Neural progenitor cell (in vitro differentiated cells): ENCODE measurements at regions not wholly inside any gene's neighbourhood (a gene's known extent, or its start where the extent isn't known, plus 50 kb on each side); places are given as distances from the start of the nearest gene placed in this dataset.

Experiments
- EZH2 ChIP-seq: fragments of 200-600 bp; sonication (generic); IDR thresholded peaks from 2 replicates; pipeline ENCODE4 v1.6.1; 2017; ENCODE audit warnings: antibody characterized with exemption, mild to moderate bottlenecking, moderate library complexity
- EZH2phosphoT487 ChIP-seq: fragments of 200-600 bp; sonication (generic); IDR thresholded peaks from 2 replicates; pipeline ENCODE4 v1.6.1; 2017; ENCODE audit warnings: antibody characterized with exemption
- TF ChIP-seq, protein P1 (sequence below): fragments of 200-600 bp; sonication (generic); IDR thresholded peaks from 2 replicates; pipeline ENCODE4 v1.5.1; 2017; ENCODE audit warnings: antibody characterized with exemption, mild to moderate bottlenecking

GRCh38 chr4:38426532-38426931 is 237.5 kb upstream of the KLF3 start:
- TF ChIP-seq, protein P1, sequence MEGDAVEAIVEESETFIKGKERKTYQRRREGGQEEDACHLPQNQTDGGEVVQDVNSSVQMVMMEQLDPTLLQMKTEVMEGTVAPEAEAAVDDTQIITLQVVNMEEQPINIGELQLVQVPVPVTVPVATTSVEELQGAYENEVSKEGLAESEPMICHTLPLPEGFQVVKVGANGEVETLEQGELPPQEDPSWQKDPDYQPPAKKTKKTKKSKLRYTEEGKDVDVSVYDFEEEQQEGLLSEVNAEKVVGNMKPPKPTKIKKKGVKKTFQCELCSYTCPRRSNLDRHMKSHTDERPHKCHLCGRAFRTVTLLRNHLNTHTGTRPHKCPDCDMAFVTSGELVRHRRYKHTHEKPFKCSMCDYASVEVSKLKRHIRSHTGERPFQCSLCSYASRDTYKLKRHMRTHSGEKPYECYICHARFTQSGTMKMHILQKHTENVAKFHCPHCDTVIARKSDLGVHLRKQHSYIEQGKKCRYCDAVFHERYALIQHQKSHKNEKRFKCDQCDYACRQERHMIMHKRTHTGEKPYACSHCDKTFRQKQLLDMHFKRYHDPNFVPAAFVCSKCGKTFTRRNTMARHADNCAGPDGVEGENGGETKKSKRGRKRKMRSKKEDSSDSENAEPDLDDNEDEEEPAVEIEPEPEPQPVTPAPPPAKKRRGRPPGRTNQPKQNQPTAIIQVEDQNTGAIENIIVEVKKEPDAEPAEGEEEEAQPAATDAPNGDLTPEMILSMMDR: no peak
- TF ChIP-seq EZH2phosphoT487 (no peak), EZH2 (no peak)
